CD4-positive, alpha-beta T cell treated with Interleukin-2 at 100 ng/mL for 4 hours (primary cell): ENCODE measurements at regions not wholly inside any gene's neighbourhood (a gene's known extent, or its start where the extent isn't known, plus 50 kb on each side); places are given as distances from the start of the nearest gene placed in this dataset.

Source experiments
- DNase-seq: peaks from one replicate; pipeline ENCODE4 v3.0.0-alpha.2; 2020; ENCODE audit warnings: low spot score

DNA sequence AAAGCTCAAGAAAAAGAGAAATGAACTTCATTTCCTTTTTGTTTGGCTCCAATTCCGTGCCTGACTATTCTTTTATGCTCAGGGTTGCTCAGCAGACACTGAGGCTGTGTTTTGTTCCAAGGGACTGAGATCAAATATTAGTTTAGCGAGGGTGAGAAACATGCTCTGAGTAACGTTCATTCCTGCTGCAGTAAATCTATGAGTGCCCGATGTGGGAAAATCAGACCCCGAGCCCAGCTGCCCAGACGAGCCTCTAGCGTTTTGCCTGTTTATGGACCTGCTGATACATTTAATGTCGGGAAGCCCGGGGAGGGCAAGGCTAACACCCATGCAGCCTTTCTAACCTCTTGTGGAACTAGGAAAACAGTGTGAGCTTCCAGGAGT is 119.2 kb downstream of the VAPA start:
- no peak for DNase-seq

DNA sequence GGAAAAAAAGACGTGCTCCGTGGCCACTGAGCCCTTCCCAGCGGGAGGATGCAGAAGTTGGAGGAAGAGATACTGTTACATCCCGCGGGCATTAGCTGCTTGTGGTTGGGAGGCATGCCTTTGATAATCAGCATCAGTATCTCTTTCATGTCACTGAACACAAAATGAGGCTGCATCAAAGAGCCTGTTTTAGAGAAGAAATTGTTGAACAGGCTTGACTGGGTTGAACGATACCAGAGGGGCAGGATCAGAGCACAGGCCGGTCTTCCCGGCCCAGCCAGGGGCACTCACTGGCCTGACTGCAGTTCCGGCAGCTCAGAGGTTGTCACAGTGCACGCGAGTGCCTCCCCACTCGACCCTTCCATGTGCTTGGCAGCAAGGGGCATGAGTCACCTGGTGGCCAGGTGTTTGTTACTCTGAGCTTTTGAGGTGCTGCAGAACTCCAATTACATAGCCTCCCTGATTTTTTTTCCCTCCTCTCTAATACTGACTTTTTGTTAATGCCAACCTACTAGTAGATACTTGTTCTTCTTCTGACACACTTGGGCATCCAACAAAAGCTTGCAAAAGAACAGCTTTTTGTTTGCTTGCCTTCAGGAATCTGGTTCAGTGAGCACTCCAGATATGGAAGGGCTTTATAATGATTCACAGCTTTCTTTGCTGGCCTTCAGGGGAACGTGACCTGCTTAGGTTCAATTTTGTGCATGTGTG is 121.6 kb downstream of the VAPA start:
- no peak for DNase-seq

DNA sequence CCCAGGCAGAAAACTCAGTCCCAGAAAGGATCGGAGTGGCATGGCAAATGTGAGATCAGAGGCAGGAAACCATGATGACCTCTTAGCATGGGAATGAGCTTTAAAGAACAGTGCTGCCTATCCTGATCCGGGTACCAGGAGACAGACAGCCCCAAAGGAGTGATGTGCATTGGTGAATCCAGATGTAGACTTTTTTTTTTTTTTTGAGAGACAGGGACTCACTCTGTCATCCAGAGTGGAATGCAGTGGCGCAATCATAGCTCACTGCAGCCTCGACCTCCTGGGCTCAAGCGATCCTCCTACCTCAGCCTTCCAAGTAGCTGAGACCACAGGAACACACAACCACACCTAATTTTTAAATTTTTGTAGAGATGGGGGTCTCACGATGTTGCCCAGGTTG is 122.7 kb downstream of the VAPA start:
- no peak for DNase-seq

DNA sequence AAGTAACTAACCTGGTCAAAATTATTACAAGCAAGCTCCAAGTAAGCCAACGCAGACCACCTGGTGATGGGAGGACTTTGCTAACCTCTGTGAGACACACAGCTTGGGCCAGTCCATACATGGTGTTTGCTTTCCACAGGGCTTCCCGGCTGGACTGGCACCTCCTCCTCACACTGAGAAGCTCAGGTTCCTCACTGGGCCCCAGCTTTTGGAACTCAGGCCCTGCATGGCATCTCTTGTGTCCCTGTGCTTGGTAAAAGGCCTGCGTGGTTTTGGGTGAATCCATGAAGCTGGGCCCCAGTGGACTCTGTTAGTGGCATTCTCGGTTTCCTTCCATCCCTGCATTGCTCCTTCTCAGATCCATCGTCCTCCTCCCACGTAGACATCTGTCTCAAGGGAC is 123.4 kb downstream of the VAPA start:
- DNase-seq, result no peak

DNA sequence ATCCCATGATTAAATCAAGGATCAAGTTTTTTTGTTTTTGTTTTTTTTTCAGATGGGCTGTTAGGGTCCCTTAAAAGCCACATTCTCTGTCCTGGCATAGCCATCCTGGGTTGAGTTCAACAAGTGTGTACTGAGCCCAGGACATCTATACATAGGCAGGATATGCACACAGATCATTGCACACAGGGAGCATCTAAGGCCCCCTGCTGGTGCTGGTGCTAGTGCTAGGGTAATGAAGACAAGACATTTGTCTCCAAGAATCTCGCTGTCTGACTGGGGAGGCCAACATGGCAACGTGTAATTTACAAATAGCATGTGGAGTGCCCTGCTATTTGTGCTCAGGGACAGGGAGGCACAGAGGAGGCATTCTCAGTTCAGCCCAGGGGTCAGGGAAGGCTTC is 124.5 kb downstream of the VAPA start:
- DNase-seq, result no peak

DNA sequence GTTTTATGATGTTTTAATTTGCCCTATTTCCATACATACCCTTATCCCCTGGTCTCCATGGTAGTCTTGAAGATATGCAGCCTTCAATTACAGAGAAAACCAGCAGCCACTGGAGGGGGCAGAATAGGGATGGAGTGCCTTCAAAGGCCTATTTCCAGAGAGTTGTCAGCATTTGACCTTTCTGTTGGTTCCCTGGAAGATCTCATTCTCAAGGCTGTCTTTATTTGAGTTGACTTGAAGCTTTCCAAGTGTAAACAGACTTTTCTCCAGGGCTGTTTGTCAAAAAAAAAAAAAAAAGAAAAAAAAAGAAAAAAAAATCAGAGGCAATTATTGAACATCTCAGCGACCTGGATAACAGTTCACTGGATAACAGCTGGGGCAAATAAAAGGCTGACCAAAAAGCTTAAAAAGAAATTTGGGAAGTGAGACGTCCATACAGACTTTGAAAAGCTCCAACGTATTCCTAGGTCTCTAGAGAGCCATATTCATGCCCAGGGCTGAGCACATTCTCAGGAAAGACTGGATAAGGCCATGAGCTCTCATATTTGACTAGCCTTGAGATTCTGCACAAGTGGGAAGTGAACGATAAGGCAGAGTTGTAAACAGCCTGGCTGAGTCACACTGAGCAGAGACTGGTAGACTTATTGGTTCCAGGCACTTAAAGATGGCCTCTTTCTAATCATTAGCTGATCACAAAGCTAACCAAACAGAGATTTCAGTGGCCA is 126.6 kb downstream of the VAPA start:
- DNase-seq, result no peak

DNA sequence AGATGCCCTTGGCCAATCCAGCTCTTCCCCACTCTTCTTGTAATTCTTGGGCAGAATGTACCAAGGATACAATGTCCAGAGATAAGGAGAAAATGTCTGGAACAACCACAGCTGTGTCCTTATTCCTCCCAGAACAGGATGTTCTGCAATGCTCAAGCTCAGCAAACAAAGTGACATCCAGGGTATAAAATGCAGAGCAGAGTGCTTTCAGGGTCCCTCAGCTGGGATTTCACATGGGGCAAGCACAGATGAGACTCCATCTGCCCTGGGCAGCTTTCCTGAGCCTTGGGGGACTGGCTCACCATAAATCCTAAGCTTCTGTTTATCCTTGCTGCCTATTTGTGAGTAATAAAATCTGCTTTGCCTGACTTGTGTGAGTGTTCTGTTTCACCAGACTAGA is 127.4 kb downstream of the VAPA start:
- no peak for DNase-seq

DNA sequence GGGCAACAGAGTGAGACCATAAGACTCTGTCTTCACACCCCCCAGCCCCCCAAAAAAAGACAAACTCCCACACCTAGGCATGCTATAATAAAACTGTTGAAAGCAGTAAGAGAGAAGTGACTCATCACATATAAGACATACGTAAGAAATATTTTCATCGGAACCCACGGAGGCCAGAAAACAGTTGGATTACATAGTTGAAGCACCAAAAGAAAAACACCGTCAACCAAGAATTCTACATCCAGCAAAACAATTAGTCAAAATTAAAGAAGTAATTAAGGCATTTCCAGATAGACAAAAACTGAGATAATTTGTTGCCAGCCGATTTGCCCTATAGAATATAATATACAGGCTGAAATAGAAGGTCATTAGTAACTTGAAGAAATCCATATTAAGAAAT is 128.7 kb downstream of the VAPA start:
- DNase-seq, result no peak

DNA sequence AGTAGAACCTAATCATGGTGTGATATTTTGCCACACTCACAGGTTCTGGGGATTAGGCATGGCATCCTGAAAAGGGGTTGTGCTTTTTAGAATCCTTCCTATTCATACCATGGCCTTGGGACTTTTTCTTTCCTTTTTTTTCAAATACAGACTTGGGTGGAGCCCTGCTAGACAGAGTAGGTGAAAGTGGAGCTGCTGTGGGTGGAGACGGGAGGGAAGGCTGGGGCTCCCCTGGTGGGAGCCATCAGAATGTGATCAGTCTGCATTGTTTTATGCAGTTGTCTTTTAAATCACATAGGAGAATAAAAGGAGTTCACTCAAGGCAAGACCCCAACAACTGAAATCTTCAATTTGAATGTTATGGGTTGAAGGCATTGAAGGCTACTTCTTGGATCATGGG is 130.2 kb downstream of the VAPA start:
- no peak for DNase-seq

DNA sequence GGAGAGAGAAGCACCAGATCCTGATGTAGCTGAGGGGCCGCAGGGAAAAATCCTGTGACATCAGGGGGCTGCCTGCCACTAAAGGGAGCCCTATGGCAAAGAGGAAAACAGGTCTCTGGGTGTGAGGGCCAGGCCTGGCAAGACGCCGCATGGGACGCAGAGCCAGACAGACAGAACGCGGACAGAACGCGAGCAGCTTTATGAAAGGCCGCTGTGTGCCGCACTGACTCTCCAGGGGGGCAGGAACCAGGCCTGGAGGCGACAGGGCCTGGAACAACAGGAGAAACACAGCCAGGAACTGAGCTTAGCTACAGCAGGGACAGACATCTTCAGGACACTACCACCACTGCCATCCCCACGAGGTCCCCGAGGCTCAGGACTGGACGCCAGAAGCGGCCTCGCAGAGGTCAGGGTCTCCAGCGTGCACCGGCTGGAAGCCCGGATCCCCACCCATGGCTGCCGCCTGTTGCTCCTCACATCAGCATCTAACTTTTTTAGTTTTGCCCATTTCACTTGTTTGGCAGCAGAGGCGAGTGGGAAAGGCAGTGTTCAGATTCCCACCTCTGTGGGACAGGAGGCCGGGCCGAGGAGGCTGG is 131.6 kb downstream of the VAPA start:
- DNase-seq, result no peak

DNA sequence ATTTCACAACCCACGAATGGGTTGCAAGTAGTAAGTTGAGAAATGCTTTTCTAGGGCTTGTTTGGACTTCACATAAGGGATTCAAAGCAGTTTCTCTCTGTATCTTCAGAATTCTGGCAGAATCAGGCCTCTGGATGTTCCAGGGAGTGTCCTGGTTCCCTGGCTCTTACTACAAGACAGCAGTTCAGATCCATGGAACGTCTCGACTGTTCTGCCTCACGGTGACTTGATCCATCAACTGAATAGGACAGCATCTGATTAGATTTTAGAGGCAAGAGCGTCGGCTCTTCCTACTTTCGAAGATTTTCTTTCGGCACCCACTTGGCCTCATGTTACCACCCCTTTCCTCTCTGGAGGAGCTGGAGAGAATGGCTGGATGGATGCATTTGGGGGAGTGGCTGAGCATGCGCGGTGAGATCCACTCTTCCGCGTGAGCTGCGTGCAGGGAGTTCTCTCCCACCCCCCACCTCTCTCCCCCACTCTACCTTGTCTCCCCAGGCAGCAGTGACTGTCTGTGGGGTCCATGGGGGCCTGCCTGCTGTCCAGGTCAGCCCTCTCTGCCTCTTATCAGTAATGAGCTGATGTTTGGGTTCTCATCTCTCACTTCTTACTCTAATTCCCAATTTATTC is 132.5 kb downstream of the VAPA start:
- DNase-seq, result no peak

DNA sequence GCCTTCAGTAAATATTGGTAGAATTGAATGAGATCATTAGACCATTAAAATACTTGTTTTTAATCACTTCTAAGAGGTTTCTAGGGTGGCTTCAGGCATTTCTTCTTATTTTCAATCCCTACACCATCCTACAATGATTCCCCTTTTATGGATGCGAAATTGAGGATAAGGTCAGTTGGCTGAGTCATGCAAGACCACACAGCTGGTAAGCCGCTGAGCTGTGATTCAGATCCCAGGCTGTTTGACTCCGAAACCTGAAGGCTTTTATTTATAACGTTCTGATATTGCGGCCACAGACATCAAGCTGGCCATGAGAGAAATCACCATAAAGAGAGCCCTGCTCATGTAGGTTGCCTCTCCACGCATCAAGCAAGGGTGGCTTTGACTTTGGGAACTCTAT is 133.4 kb downstream of the VAPA start:
- no peak for DNase-seq

DNA sequence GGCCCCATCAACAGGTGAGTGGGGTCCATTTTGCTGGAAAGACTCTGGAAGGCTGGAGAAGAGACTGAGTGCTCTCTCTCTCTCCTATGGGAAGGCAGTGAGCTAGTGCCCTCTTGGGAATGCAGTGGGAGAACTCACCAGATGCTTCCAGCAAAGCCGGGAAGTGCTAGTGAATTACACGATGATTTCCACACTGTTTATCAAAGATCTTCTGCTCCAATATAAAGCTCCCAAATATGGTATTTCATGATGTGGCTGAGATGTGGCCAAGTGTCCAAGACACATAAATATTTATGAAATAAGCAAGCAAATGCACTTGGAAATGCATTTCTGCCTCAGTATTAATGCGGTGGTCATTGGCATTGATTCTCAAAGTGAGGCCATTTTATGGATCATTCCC is 135.9 kb downstream of the VAPA start:
- DNase-seq, result no peak

DNA sequence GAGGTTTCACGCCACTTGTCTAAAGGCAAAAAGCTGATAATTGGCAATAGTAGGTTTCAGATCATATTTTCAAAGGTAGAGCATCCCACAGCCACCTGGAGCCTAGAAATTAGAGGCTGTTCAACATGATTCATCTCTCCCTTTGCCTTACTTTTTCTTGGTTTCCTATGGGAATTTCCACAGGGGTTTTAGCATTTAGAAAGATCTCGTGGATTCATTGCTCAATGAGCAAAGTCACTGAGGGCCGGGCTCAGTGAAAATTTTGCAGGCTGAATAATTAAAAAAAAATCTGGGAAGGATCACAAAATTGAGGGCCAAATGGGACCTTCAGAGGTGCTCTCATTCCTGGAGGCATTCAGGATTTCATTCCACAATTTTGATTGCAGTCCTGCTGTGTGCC is 137.1 kb downstream of the VAPA start:
- DNase-seq, result no peak

DNA sequence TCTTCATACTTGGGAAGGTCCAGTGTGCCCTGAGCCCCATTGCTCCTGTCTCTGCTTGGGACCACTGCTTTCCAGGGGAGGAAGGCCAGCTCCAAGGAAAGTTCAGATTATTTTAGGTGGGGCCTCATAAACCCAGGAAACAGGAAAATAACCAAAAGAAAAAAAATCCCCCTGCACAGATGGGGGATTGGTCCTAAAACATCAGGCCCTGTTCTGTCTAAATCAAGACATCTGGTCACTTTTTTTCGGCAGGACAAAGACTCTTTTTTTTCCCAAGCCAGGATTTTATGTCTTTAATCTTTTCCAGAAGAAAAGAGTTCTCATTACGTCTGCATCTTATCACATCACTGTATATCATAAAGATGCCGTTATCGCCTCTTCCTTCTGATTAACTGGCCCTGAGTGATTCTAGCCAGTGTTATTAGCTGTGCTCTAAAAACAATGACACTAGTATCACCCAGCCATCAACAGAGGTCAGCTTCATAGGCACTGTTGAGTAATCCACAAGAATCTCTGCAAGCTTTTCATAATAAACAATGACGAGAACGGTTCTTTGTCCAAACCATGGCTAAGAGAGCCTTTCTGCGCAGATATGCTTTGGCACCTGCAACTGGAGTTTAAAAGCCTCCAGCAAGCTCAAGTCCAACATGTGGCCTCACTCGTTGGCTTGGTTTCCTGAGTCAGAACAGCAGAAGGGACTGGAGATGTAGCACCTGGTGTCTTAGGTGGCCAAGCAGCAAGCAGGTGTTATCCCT is 138.2 kb downstream of the VAPA start:
- no peak for DNase-seq

DNA sequence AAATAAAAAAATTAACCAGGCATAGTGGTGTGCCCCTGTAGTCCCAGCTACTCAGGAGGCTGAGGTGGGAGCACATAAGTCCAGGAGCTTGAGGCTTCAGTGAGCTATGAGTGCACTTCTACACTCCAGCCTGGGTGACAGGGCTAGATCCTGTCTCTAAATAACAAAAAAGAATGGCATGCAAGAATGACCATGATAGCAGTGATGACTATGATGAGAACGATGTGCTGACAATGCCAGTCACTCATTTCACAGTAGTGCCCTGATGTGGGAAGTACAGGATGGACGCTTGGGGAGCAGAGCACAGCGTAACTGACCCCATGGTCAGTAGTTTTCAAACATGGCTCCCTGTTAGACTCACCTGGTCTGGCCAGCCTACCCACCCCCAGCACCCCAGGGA is 139.1 kb downstream of the VAPA start:
- DNase-seq, result no peak

DNA sequence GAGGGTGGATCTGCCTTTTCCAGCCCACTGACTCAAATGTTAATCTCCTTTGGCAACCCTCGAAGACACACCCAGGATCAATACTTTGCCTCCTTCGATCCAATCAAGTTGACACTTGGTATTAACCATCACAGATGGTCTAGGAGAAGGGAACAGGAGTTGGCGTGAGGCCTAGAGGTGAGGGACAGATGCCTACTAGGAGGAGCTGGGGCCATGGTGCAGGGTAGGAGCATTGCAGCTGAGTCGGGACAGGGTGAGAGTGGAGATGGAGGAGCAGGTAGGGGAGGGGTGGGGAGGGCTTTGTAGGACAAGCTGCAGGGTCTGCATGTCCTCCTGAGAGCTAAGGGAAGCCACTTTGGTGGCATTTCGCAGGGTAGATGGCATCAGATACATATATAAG is 140.0 kb downstream of the VAPA start:
- no peak for DNase-seq

DNA sequence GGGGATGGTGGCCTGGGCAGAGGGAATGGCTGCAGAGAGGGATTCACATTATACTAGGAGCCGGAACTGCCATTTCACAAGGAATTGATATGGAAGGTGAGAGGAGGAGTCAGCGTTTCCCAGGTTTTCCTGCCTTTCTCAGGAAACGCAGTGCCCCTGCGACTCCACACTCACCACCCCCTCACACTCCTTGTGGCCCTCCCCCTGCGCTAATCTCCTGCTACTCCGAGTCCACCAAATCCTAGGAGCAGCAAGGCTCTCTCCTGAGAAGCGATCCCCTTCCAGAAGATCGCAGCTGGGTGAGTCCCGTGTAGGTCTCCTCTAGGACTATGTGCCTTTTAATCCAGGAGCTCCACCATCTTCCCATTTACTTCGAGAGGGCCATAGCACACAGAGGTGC is 140.6 kb downstream of the VAPA start:
- DNase-seq, result no peak

DNA sequence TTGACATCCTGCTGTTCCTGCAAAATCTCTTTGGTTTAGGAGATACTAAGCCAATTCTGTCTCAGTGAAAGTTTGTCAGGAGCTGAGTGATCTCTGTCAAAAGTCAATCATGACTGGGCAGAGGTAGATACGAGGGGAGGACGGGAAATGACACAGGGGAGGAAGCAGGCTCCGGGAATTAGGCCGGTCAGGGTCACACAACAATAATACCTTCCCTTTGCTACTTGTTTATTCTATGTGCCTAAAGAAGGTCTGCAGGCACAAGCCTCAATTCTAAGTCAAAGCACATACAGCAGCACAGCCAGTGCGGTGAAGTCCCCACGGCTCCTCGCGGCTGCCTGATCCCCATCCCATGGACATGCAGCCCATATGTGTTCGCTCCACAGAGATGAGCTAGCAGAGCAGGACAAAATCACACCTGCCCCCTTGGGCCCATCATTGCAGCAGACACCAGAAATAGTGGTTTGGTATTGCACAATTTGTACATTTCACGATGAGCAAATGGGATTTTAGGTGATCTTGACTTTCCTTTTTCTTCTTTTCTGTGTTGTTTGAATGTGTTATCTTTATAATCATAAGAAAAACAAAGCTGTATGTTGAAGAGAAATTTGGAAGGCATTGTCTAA is 141.4 kb downstream of the VAPA start:
- DNase-seq, result no peak

DNA sequence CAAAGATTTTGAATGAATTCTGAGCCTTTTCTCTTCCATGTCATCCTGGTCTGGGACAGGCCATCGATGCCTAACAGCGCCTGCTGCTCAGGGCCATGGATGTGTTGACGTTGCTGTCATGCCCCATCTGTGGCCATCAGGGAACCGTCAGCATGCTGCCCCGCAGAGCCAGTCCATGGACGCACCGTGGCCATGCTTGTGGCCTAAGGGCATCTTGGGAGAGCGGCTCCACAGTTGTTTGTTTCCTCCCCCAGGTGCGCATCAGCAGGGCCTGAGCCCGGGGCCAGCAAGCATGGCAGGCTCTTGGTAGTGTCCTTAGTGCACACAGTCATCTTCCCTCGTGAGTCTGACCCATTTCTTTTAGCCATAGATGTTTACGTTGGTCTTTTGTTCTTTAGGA is 142.7 kb downstream of the VAPA start:
- no peak for DNase-seq

DNA sequence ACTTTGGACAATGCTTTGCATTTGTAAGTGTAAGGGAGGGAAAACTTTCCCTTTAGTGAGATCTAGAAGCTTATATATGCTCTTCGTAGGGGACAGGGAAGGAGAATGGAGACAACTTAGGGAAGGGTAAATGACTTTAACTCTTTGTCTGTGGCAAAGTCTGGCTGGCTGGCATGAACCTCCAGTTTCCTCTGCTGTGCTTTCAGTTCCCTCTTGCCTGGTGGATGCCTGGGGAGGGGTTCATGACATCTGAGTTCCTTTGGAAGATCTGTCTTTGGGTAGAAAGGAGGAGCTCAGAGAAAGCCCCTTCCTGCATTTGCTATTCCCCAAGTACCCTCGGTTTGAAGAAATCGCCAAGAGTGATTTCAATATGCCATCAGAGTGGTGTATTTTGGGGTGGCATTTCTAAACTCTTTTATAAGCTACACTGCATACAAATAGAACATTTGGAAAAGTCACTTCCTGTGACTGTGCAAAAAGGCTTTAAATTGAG is 143.6 kb downstream of the VAPA start:
- no peak for DNase-seq
